ENCODE measurements at regions not wholly inside any gene's neighbourhood (a gene's known extent, or its start where the extent isn't known, plus 50 kb on each side); places are given as distances from the start of the nearest gene placed in this dataset.

GRCh38 chr10:27312854-27313253, 72.3 kb upstream of the ACBD5 start:
- TF ChIP-seq CTCF (IDR thresholded peaks at IDR 0.05; ENCODE audit: low read depth, low read length, missing input control), result no peak
- TF ChIP-seq REST (IDR thresholded peaks at IDR 0.05), result no peak
- no peak for TF ChIP-seq JUND (IDR thresholded peaks at IDR 0.05)
- TF ChIP-seq TAF1 (conservative IDR thresholded peaks at IDR 0.05), result no peak
- TF ChIP-seq RAD21 (IDR thresholded peaks at IDR 0.05), result no peak
- TF ChIP-seq, protein P1, sequence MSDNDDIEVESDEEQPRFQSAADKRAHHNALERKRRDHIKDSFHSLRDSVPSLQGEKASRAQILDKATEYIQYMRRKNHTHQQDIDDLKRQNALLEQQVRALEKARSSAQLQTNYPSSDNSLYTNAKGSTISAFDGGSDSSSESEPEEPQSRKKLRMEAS (IDR thresholded peaks at IDR 0.05), result no peak
- TF ChIP-seq ZBTB33 (IDR thresholded peaks at IDR 0.05), result no peak

All from liver (tissue), 3 donors.